ENCODE measurements at regions not wholly inside any gene's neighbourhood (a gene's known extent, or its start where the extent isn't known, plus 50 kb on each side); places are given as distances from the start of the nearest gene placed in this dataset.

- Mint-ChIP-seq H3K27ac (no peak overlapping the region), H3K27me3 (peaks cover 19% of the 10 kb centered on the region), H3K4me1 (ENCODE audit: unreplicated experiment) (no peaks in the 10 kb centered on the region), H3K4me3 (no peak overlapping the region), H3K36me3 (no peaks in the 10 kb centered on the region), H3K9me3 (no peaks in the 10 kb centered on the region)
- no peak for DNase-seq (ENCODE audit: extremely low spot score, unreplicated experiment)
- TF ChIP-seq CTCF (conservative IDR thresholded peaks at IDR 0.05), result no peak
These were observed 94.1 kb upstream of the ST8SIA3 start for GRCh38 chr18:57258131-57258777.

DNA sequence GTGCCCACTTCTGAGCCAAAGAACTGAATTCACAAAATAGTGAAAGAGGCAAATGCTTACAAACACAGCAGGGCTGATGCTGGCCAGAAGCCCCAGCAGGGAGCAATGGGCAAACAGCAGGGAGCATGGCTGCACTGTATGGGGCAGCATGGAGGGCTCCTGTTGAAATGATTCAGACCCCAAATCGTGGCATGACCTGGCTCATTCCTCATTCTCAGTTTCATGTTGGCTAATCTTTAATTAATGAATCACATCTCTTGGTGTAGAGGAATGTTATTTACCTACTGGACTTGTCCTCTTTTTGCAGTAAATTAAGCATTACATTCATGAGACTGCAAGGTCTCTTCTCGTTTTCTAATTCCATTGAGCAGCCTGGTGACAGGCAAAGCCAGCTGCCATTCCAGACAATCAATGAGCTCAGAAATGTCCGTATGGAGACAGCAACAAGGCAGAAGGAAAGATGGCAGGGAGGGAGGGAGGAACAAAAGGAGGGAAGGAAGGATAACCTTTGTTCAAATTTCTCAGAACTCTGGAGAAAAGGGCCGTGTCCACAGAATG is 84.9 kb upstream of the ST8SIA3 start:
- Mint-ChIP-seq H3K9me3 (no peaks in the 10 kb centered on the region), H3K4me1 (ENCODE audit: unreplicated experiment) (no peaks in the 10 kb centered on the region), H3K4me3 (no peak overlapping the region), H3K36me3 (no peaks in the 10 kb centered on the region), H3K27me3 (peaks cover 16% of the 10 kb centered on the region), H3K27ac (no peak overlapping the region)
- no peak for DNase-seq (ENCODE audit: extremely low spot score, unreplicated experiment)
- no peak for TF ChIP-seq CTCF (conservative IDR thresholded peaks at IDR 0.05)

DNA sequence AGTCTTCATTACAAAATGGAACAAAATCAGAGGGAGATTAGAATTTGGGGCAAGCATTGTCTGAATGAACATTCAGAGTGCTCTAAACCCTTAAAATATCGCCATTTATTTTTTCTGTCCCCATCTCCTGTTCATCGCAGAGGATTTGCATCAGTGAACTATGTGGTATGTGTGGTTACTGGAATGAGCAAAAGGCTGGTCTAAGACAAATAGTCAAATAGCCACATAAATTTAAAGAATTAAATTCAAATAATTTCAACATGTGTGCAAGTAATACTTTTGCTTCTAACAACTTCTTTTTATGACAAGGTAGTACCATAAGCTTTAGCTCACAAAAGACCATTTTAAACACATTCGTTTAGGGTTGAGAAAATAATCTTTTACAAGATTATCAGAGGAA is 82.6 kb upstream of the ST8SIA3 start:
- H3K27ac Mint-ChIP-seq, result no peak overlapping the region
- H3K27me3 Mint-ChIP-seq, result peaks cover 20% of the 10 kb centered on the region
- H3K36me3 Mint-ChIP-seq, result no peaks in the 10 kb centered on the region
- DNase-seq (ENCODE audit: extremely low spot score, unreplicated experiment), result no peak
- H3K4me1 Mint-ChIP-seq (ENCODE audit: unreplicated experiment), result no peaks in the 10 kb centered on the region
- TF ChIP-seq CTCF (conservative IDR thresholded peaks at IDR 0.05), result no peak
- no peak overlapping the region for H3K4me3 Mint-ChIP-seq
- H3K9me3 Mint-ChIP-seq, result no peaks in the 10 kb centered on the region

DNA sequence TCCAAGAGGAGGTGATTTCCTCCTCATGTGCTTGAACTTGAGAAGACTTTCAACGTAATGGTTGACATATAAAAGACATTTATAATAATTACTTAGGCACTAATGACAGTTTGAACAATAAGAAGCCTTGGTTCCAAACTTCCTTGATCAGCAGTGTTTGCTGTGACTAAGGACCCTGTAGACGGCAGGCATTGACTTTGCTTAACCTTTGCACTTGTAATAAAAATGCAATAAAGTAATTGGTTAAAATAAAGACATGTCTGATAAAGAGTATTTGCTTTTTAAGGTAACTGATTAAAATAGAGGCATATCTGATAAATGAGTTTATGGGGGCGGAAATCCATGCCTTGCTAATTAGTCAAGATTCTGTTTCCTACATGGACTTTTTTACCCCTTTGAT is 82.2 kb upstream of the ST8SIA3 start:
- Mint-ChIP-seq H3K9me3 (no peaks in the 10 kb centered on the region), H3K4me1 (ENCODE audit: unreplicated experiment) (no peaks in the 10 kb centered on the region), H3K27ac (no peak overlapping the region), H3K27me3 (peaks cover 20% of the 10 kb centered on the region), H3K4me3 (no peak overlapping the region), H3K36me3 (no peaks in the 10 kb centered on the region)
- TF ChIP-seq CTCF (conservative IDR thresholded peaks at IDR 0.05), result no peak
- no peak for DNase-seq (ENCODE audit: extremely low spot score, unreplicated experiment)

- peaks cover 5% of the 10 kb centered on the region for H3K4me1 Mint-ChIP-seq (ENCODE audit: unreplicated experiment)
- peak overlapping the region; percentile 46 for H3K27ac Mint-ChIP-seq
- H3K27me3 Mint-ChIP-seq, result peaks cover 9% of the 10 kb centered on the region
- H3K9me3 Mint-ChIP-seq, result no peaks in the 10 kb centered on the region
- TF ChIP-seq CTCF (conservative IDR thresholded peaks at IDR 0.05), result no peak
- H3K4me3 Mint-ChIP-seq, result no peak overlapping the region
- H3K36me3 Mint-ChIP-seq, result no peaks in the 10 kb centered on the region
- no peak for DNase-seq (ENCODE audit: extremely low spot score, unreplicated experiment)
These were observed 79.2 kb upstream of the ST8SIA3 start for GRCh38 chr18:57273194-57273593.

All from type B pancreatic cell (in vitro differentiated cells).